ENCODE measurements at regions not wholly inside any gene's neighbourhood (a gene's known extent, or its start where the extent isn't known, plus 50 kb on each side); places are given as distances from the start of the nearest gene placed in this dataset.

GRCh38 chr16:6195966-6196365 is 1098.4 kb upstream of the EEF2KMT start:
- in situ Hi-C loops (cut with MboI; ENCODE audit: low sequenced_read_pairs in 4 of 4) (no loop called here), intact Hi-C loops (cut with DNase I; ENCODE audit: low total_unique reads) (no loop called here)
- TF ChIP-seq CTCF (IDR thresholded peaks at IDR 0.05 in 4 of 5, conservative IDR thresholded peaks at IDR 0.05 in 1 of 5) (no peak), POLR2A (IDR thresholded peaks at IDR 0.05) (no peak)
- H3K27ac ChIP-seq: no peak overlapping the region
- H3K4me3 ChIP-seq: no peak overlapping the region
- DNase-seq (no peak), ATAC-seq (no peak)
- no peaks in the 10 kb centered on the region for H3K27me3 ChIP-seq
- no peaks in the 10 kb centered on the region for H3K4me1 ChIP-seq
- H3K36me3 ChIP-seq: no peaks in the 10 kb centered on the region
- H3K9me3 ChIP-seq: no peaks in the 10 kb centered on the region

GRCh38 chr16:6193718-6194117 is 1096.1 kb upstream of the EEF2KMT start:
- no peak for TF ChIP-seq CTCF (IDR thresholded peaks at IDR 0.05 in 4 of 5, conservative IDR thresholded peaks at IDR 0.05 in 1 of 5)
- no peak for TF ChIP-seq POLR2A (IDR thresholded peaks at IDR 0.05)
- no peaks in the 10 kb centered on the region for H3K27me3 ChIP-seq
- no peak for ATAC-seq
- H3K9me3 ChIP-seq: no peaks in the 10 kb centered on the region
- no peak overlapping the region for H3K4me3 ChIP-seq
- H3K27ac ChIP-seq: no peak overlapping the region
- intact Hi-C loops (cut with DNase I; ENCODE audit: low total_unique reads) (no loop called here), in situ Hi-C loops (cut with MboI; ENCODE audit: low sequenced_read_pairs in 4 of 4) (no loop called here)
- no peaks in the 10 kb centered on the region for H3K4me1 ChIP-seq
- DNase-seq: no peak
- H3K36me3 ChIP-seq: no peaks in the 10 kb centered on the region

- TF ChIP-seq POLR2A (IDR thresholded peaks at IDR 0.05): no peak
- no peak for TF ChIP-seq CTCF (IDR thresholded peaks at IDR 0.05 in 4 of 5, conservative IDR thresholded peaks at IDR 0.05 in 1 of 5)
- H3K27ac ChIP-seq: no peak overlapping the region
- no peaks in the 10 kb centered on the region for H3K27me3 ChIP-seq
- H3K36me3 ChIP-seq: no peaks in the 10 kb centered on the region
- H3K4me1 ChIP-seq: no peaks in the 10 kb centered on the region
- ATAC-seq (no peak), DNase-seq (no peak)
- in situ Hi-C loops (cut with MboI; ENCODE audit: low sequenced_read_pairs in 4 of 4) (no loop called here), intact Hi-C loops (cut with DNase I; ENCODE audit: low total_unique reads) (no loop called here)
- H3K4me3 ChIP-seq: no peak overlapping the region
- H3K9me3 ChIP-seq: no peaks in the 10 kb centered on the region
These were observed 1095.4 kb upstream of the EEF2KMT start for GRCh38 chr16:6192984-6193383.

- no peaks in the 10 kb centered on the region for H3K36me3 ChIP-seq
- ATAC-seq (no peak), DNase-seq (no peak)
- H3K27ac ChIP-seq: no peak overlapping the region
- no peak for TF ChIP-seq POLR2A (IDR thresholded peaks at IDR 0.05)
- no peak for TF ChIP-seq CTCF (IDR thresholded peaks at IDR 0.05 in 4 of 5, conservative IDR thresholded peaks at IDR 0.05 in 1 of 5)
- in situ Hi-C loops (cut with MboI; ENCODE audit: low sequenced_read_pairs in 4 of 4) (no loop called here), intact Hi-C loops (cut with DNase I; ENCODE audit: low total_unique reads) (no loop called here)
- H3K27me3 ChIP-seq: no peaks in the 10 kb centered on the region
- H3K4me1 ChIP-seq: no peaks in the 10 kb centered on the region
- no peak overlapping the region for H3K4me3 ChIP-seq
- H3K9me3 ChIP-seq: no peaks in the 10 kb centered on the region
These were observed 1094.9 kb upstream of the EEF2KMT start for GRCh38 chr16:6192532-6192931.

- no peaks in the 10 kb centered on the region for H3K4me1 ChIP-seq
- H3K27me3 ChIP-seq: no peaks in the 10 kb centered on the region
- no peak overlapping the region for H3K27ac ChIP-seq
- H3K36me3 ChIP-seq: no peaks in the 10 kb centered on the region
- intact Hi-C loops (cut with DNase I; ENCODE audit: low total_unique reads): no loop called here
- ATAC-seq (no peak), DNase-seq (no peak)
- no peak overlapping the region for H3K4me3 ChIP-seq
- no peaks in the 10 kb centered on the region for H3K9me3 ChIP-seq
- in situ Hi-C loops (cut with MboI; ENCODE audit: low sequenced_read_pairs in 4 of 4): no loop called here
- TF ChIP-seq POLR2A (IDR thresholded peaks at IDR 0.05): no peak
- no peak for TF ChIP-seq CTCF (IDR thresholded peaks at IDR 0.05 in 4 of 5, conservative IDR thresholded peaks at IDR 0.05 in 1 of 5)
These were observed 1093.2 kb upstream of the EEF2KMT start for GRCh38 chr16:6190776-6191175.
